H9 (cell line): ENCODE measurements at regions not wholly inside any gene's neighbourhood (a gene's known extent, or its start where the extent isn't known, plus 50 kb on each side); places are given as distances from the start of the nearest gene placed in this dataset.
"Not testable (repeated sequence)": the region's sequence is repeated elsewhere in the genome, so short reads cannot be mapped to it uniquely, and the experiment has no call there.

Source experiments
- DNase-seq: peaks from one replicate; pipeline ENCODE4 v3.0.0-alpha.2; 2017
- H2AFZ ChIP-seq: one replicate; pipeline ENCODE4 v1.6.1; 2013; ENCODE audit warnings: mild to moderate bottlenecking, low read length, control low read depth, moderate library complexity
- H2AK5ac ChIP-seq: 2 replicates; pipeline ENCODE4 v1.6.1; 2013; ENCODE audit warnings: low read length, control low read depth, mixed read lengths; ENCODE audit not compliant: insufficient read length
- H2BK120ac ChIP-seq: one replicate; pipeline ENCODE4 v1.6.1; 2013; ENCODE audit warnings: low read depth, mild to moderate bottlenecking, low read length, control low read depth, inconsistent platforms; ENCODE audit not compliant: poor library complexity, severe bottlenecking
- H2BK12ac ChIP-seq: 2 replicates; pipeline ENCODE4 v1.6.1; 2013; ENCODE audit warnings: low read length, control low read depth, mixed read lengths, low read depth; ENCODE audit not compliant: insufficient read length
- H2BK15ac ChIP-seq: 2 replicates; pipeline ENCODE4 v1.6.1; 2013; ENCODE audit warnings: low read depth, low read length, control low read depth
- H2BK20ac ChIP-seq: one replicate; pipeline ENCODE4 v1.6.1; 2013; ENCODE audit warnings: low read depth, mild to moderate bottlenecking, low read length, control low read depth, inconsistent platforms; ENCODE audit not compliant: poor library complexity, severe bottlenecking
- H2BK5ac ChIP-seq: 2 replicates; pipeline ENCODE4 v1.6.1; 2013; ENCODE audit warnings: low read length, control low read depth, mixed read lengths; ENCODE audit not compliant: insufficient read length
- H3K14ac ChIP-seq: 2 replicates; pipeline ENCODE4 v1.6.1; 2013; ENCODE audit warnings: low read length, control low read depth; ENCODE audit not compliant: insufficient read depth
- H3K18ac ChIP-seq: 2 replicates; pipeline ENCODE4 v1.6.1; 2013; ENCODE audit warnings: low read depth, mild to moderate bottlenecking, mixed read lengths, low read length, control low read depth; ENCODE audit not compliant: insufficient read length
- H3K23ac ChIP-seq: 2 replicates; pipeline ENCODE4 v1.6.1; 2013; ENCODE audit warnings: low read length, control low read depth, mixed read lengths, low read depth; ENCODE audit not compliant: insufficient read length
- H3K23me2 ChIP-seq: 2 replicates; pipeline ENCODE4 v1.6.1; 2013; ENCODE audit warnings: low read depth, mild to moderate bottlenecking, mixed read lengths, low read length, control low read depth; ENCODE audit not compliant: insufficient read length, poor library complexity, severe bottlenecking
- H3K27ac ChIP-seq: 2 replicates; pipeline ENCODE4 v1.5.1; 2013; ENCODE audit warnings: low read length, control low read depth, mixed read lengths, low read depth; ENCODE audit not compliant: insufficient read length
- H3K27me3 ChIP-seq: 2 replicates; pipeline ENCODE4 v1.6.1; 2013; ENCODE audit warnings: low read length, control low read depth, inconsistent platforms; ENCODE audit not compliant: insufficient read depth
- H3K4ac ChIP-seq: 2 replicates; pipeline ENCODE4 v1.6.1; 2013; ENCODE audit warnings: low read depth, mild to moderate bottlenecking, control low read depth, inconsistent platforms, low read length, moderate library complexity
- H3K4me1 ChIP-seq: 2 replicates; pipeline ENCODE4 v1.6.1; 2013; ENCODE audit warnings: low read length, control low read depth, inconsistent platforms; ENCODE audit not compliant: insufficient read depth
- H3K4me2 ChIP-seq: 2 replicates; pipeline ENCODE4 v1.6.1; 2013; ENCODE audit warnings: low read length, control low read depth, mixed read lengths; ENCODE audit not compliant: insufficient read length, insufficient read depth
- H3K56ac ChIP-seq: 2 replicates; pipeline ENCODE4 v1.6.1; 2013; ENCODE audit warnings: low read depth, mild to moderate bottlenecking, mixed read lengths, low read length, control low read depth; ENCODE audit not compliant: insufficient read length
- H3K79me1 ChIP-seq: 2 replicates; pipeline ENCODE4 v1.6.1; 2013; ENCODE audit warnings: low read depth, mild to moderate bottlenecking, moderate library complexity, low read length, control low read depth, inconsistent platforms; ENCODE audit not compliant: insufficient read depth, poor library complexity, severe bottlenecking
- H3K79me2 ChIP-seq: 2 replicates; pipeline ENCODE4 v1.6.1; 2013; ENCODE audit warnings: low read length, control low read depth, inconsistent platforms; ENCODE audit not compliant: insufficient read depth
- H3K9ac ChIP-seq: 2 replicates; pipeline ENCODE4 v1.6.1; 2013; ENCODE audit warnings: low read length, control low read depth, mixed read lengths; ENCODE audit not compliant: insufficient read length; ENCODE audit errors: extremely low read depth
- H3K9me3 ChIP-seq: one replicate; pipeline ENCODE4 v1.6.1; 2013; ENCODE audit warnings: low read depth, low read length, inconsistent platforms; ENCODE audit not compliant: control insufficient read depth
- H3T11ph ChIP-seq: one replicate; pipeline ENCODE4 v1.6.1; 2013; ENCODE audit warnings: mild to moderate bottlenecking, low read length, control low read depth, inconsistent platforms
- H4K20me1 ChIP-seq: one replicate; pipeline ENCODE4 v1.6.1; 2013; ENCODE audit not compliant: control insufficient read depth, insufficient read length, insufficient read depth
- H4K5ac ChIP-seq: 2 replicates; pipeline ENCODE4 v1.6.1; 2013; ENCODE audit warnings: low read depth, mild to moderate bottlenecking, mixed read lengths, low read length, control low read depth; ENCODE audit not compliant: insufficient read length
- H4K8ac ChIP-seq: replicated peaks from 2 replicates; pipeline ENCODE4 v1.6.1; 2013; ENCODE audit warnings: low read length, control low read depth, mixed read lengths, low read depth; ENCODE audit not compliant: insufficient read length
- H4K91ac ChIP-seq: 2 replicates; pipeline ENCODE4 v1.6.1; 2013; ENCODE audit warnings: low read depth, mild to moderate bottlenecking, moderate library complexity, mixed read lengths, low read length, control low read depth; ENCODE audit not compliant: insufficient read length
- H3K27ac Mint-ChIP-seq, 3 experiments: 2 replicates in 2 of 3; 3 replicates in 1 of 3; pipeline ENCODE4 v1.8.0; 2020 to 2021; ENCODE audit warnings: mixed read lengths in 3 of 3, mild to moderate bottlenecking in 1 of 3, moderate library complexity in 1 of 3
- H3K27me3 Mint-ChIP-seq: 2 replicates; pipeline ENCODE4 v1.8.0; 2021; ENCODE audit warnings: low read depth, mild to moderate bottlenecking, moderate library complexity, mixed read lengths
- H3K36me3 Mint-ChIP-seq, 3 experiments: 2 replicates in 2 of 3; 3 replicates in 1 of 3; pipeline ENCODE4 v1.8.0; 2020 to 2021; ENCODE audit warnings: low read depth in 3 of 3, mixed read lengths in 3 of 3; ENCODE audit not compliant: insufficient read depth in 1 of 3
- H3K4me1 Mint-ChIP-seq, 2 experiments: 2 replicates each; pipeline ENCODE4 v1.8.0; 2020; ENCODE audit warnings: mixed read lengths in 2 of 2
- H3K4me3 Mint-ChIP-seq, 2 experiments: 2 replicates in 1 of 2; 3 replicates in 1 of 2; pipeline ENCODE4 v1.8.0; 2020 to 2021; ENCODE audit warnings: mild to moderate bottlenecking in 2 of 2, mixed read lengths in 2 of 2, moderate library complexity in 1 of 2
- H3K9me3 Mint-ChIP-seq, 2 experiments: 2 replicates in 1 of 2; 3 replicates in 1 of 2; pipeline ENCODE4 v1.8.0; 2020; ENCODE audit warnings: mild to moderate bottlenecking in 2 of 2, mixed read lengths in 2 of 2, moderate library complexity in 1 of 2
- WGBS: extraction: QIAGEN DNeasy Blood & Tissue Kit; methylation state at CpG from one replicate; pipeline ENCODE4 v1.1.7; 2013; ENCODE audit warnings: missing lambda C conversion rate, low lambda C conversion rate, mixed read lengths; ENCODE audit not compliant: insufficient read length; ENCODE audit errors: extremely low coverage; 5-methylcytosine and 5-hydroxymethylcytosine counted together

DNA sequence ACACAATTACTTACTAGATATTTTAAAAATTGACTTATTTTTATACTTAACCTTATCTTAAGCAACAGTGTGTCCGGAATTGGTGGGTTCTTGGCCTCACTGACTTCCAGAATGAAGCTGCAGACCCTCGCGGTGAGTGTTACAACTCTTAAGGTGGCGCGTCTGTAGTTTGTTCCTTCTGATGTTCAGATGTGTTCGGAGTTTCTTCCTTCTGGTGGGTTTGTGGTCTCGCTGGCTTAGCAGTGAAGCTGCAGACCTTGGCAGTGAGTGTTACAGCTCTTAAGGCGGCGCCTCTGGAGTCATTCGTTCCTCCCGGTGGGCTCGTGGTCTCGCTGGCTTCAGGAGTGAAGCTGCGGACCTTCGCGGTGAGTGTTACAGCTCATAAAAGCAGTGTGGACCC lies 322.5 kb upstream of the CITED2 start:
- H4K5ac ChIP-seq, H3K4me3 Mint-ChIP-seq, H3K9ac ChIP-seq, H2AFZ ChIP-seq, H3T11ph ChIP-seq, H3K4ac ChIP-seq, H2AK5ac ChIP-seq, H3K18ac ChIP-seq, H3K4me1 ChIP-seq, H3K23me2 ChIP-seq, H3K23ac ChIP-seq, H3K27ac ChIP-seq, H3K9me3 ChIP-seq, H4K8ac ChIP-seq, H3K27me3 ChIP-seq, H2BK5ac ChIP-seq, H4K20me1 ChIP-seq, H3K9me3 Mint-ChIP-seq, H3K36me3 Mint-ChIP-seq, H2BK12ac ChIP-seq, H3K4me2 ChIP-seq, DNase-seq, H3K79me1 ChIP-seq, H2BK120ac ChIP-seq, H3K56ac ChIP-seq, H2BK15ac ChIP-seq, H2BK20ac ChIP-seq, H3K27ac Mint-ChIP-seq, H3K79me2 ChIP-seq, H4K91ac ChIP-seq, H3K14ac ChIP-seq, H3K27me3 Mint-ChIP-seq, H3K4me1 Mint-ChIP-seq: not testable (repeated sequence)
- no CpG with 5 or more reads among the region's 16 CpGs for WGBS
